DOHH2 (cell line): ENCODE measurements at regions not wholly inside any gene's neighbourhood (a gene's known extent, or its start where the extent isn't known, plus 50 kb on each side); places are given as distances from the start of the nearest gene placed in this dataset.

Experiments used
- H3F3A ChIP-seq: fragments of 200-600 bp; sonication (generic), shearing (Covaris generic); 2 replicates; pipeline ENCODE4 v1.6.0; 2016; ENCODE audit warnings: antibody characterized with exemption, mild to moderate bottlenecking; ENCODE audit not compliant: control insufficient read depth, insufficient read depth
- H3K27ac ChIP-seq: fragments of 200-600 bp; sonication (generic); 2 replicates; pipeline ENCODE4 v1.5.1; 2014; ENCODE audit warnings: low read depth, mild to moderate bottlenecking, low read length, moderate library complexity
- H3K27me3 ChIP-seq: fragments of 200-600 bp; sonication (generic); 2 replicates; pipeline ENCODE4 v1.6.1; 2014; ENCODE audit warnings: mild to moderate bottlenecking, low read length, mixed read lengths; ENCODE audit not compliant: control insufficient read depth
- H3K36me3 ChIP-seq: fragments of 200-600 bp; sonication (generic); 2 replicates; pipeline ENCODE4 v1.6.1; 2014; ENCODE audit warnings: mild to moderate bottlenecking, low read length, moderate library complexity, mixed read lengths; ENCODE audit not compliant: control insufficient read depth
- H3K4me1 ChIP-seq: fragments of 200-600 bp; sonication (generic); 2 replicates; pipeline ENCODE4 v1.6.1; 2014; ENCODE audit warnings: mild to moderate bottlenecking, low read length, mixed read lengths; ENCODE audit not compliant: control insufficient read depth
- H3K4me2 ChIP-seq: fragments of 200-600 bp; sonication (generic); 2 replicates; pipeline ENCODE4 v1.6.0; 2014; ENCODE audit warnings: mild to moderate bottlenecking, low read length, moderate library complexity
- H3K4me3 ChIP-seq: fragments of 200-600 bp; sonication (generic); 2 replicates; pipeline ENCODE4 v1.5.1; 2014; ENCODE audit warnings: mild to moderate bottlenecking, low read length, mixed read lengths
- H3K79me2 ChIP-seq: fragments of 200-600 bp; sonication (generic); 2 replicates; pipeline ENCODE4 v1.6.1; 2014; ENCODE audit warnings: mild to moderate bottlenecking, low read length, mixed read lengths; ENCODE audit not compliant: control insufficient read depth
- H3K9me2 ChIP-seq: fragments of 200-600 bp; sonication (generic); replicated peaks from 2 replicates; pipeline ENCODE4 v1.6.1; 2014; ENCODE audit warnings: mild to moderate bottlenecking, low read length, mixed read lengths; ENCODE audit not compliant: control insufficient read depth
- H3K9me3 ChIP-seq: fragments of 200-600 bp; sonication (generic); 2 replicates; pipeline ENCODE4 v1.6.1; 2014; ENCODE audit warnings: antibody characterized with exemption, low read length, mixed read lengths; ENCODE audit not compliant: control insufficient read depth, insufficient read depth
- H4K20me1 ChIP-seq: fragments of 200-600 bp; sonication (generic); 2 replicates; pipeline ENCODE4 v1.6.0; 2014; ENCODE audit warnings: low read depth, mild to moderate bottlenecking, antibody characterized with exemption, low read length, moderate library complexity; ENCODE audit not compliant: control insufficient read depth, insufficient read depth
- EZH2phosphoT487 ChIP-seq: fragments of 200-600 bp; sonication (generic); IDR thresholded peaks from 2 replicates; pipeline ENCODE4 v1.6.1; 2017; ENCODE audit warnings: borderline replicate concordance, mild to moderate bottlenecking, antibody characterized with exemption, low read length, moderate library complexity, mixed read lengths
- TF ChIP-seq, protein P1 (sequence below): fragments of 200-600 bp; sonication (generic); IDR thresholded peaks from one replicate; pipeline ENCODE4 v1.5.1; 2014; ENCODE audit warnings: antibody characterized with exemption, mild to moderate bottlenecking, low read depth, low read length; ENCODE audit not compliant: poor library complexity, severe bottlenecking

DNA sequence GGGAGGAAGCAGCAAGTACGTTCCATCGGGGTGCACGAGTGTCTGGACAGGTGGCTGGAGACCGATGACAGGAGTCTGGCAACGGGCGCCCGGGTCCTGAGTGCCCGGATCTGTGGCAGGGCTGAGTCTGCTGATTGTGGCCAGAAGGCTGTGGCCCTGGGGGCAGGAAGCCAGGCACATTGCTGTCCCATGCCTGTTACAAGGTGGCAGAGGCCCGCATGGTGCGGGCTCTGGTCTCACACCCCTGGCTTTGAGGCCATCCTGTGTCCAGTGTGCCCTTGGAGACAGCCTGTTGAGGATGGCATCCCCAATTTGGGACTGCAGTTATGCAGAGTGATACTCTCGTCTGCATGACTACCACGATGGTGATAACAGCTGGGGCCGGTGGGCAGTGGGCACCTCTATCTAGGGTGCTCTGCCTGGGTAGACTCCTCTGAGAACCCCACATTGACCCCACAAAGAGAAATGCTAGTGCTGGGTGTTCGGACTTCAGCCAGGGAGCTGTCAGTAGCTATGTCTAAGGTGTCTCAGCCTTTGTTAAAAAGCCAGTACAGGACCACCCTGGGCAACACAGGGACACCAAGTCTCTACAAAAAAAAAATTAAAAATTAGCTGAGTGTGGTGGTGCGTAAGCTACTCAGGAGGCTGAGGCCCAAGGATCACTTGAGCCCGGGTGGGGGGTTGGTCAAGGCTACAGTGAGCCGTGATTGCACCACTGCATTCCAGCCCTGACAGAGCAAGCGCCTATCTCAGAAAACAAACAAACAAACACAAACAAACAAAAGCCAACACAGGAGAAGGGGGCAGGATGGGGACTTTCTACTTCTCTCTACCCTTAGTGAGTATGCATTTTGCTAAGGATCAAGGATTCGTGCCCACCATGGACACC, 88.3 kb downstream of the RHOB start:
- Histone ChIP-seq H3K27ac (no peak overlapping the region), H3F3A (no peaks in the 10 kb centered on the region), H3K27me3 (no peaks in the 10 kb centered on the region; the same call in 1 of the 2 replicates), H3K79me2 (no peaks in the 10 kb centered on the region), H3K4me1 (no peaks in the 10 kb centered on the region), H4K20me1 (no peaks in the 10 kb centered on the region), H3K4me2 (no peak overlapping the region), H3K9me2 (no peaks in the 10 kb centered on the region), H3K36me3 (no peaks in the 10 kb centered on the region), H3K9me3 (no peaks in the 10 kb centered on the region), H3K4me3 (no peak overlapping the region)
- no peak for TF ChIP-seq EZH2phosphoT487
- TF ChIP-seq, protein P1, sequence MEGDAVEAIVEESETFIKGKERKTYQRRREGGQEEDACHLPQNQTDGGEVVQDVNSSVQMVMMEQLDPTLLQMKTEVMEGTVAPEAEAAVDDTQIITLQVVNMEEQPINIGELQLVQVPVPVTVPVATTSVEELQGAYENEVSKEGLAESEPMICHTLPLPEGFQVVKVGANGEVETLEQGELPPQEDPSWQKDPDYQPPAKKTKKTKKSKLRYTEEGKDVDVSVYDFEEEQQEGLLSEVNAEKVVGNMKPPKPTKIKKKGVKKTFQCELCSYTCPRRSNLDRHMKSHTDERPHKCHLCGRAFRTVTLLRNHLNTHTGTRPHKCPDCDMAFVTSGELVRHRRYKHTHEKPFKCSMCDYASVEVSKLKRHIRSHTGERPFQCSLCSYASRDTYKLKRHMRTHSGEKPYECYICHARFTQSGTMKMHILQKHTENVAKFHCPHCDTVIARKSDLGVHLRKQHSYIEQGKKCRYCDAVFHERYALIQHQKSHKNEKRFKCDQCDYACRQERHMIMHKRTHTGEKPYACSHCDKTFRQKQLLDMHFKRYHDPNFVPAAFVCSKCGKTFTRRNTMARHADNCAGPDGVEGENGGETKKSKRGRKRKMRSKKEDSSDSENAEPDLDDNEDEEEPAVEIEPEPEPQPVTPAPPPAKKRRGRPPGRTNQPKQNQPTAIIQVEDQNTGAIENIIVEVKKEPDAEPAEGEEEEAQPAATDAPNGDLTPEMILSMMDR = no peak

DNA sequence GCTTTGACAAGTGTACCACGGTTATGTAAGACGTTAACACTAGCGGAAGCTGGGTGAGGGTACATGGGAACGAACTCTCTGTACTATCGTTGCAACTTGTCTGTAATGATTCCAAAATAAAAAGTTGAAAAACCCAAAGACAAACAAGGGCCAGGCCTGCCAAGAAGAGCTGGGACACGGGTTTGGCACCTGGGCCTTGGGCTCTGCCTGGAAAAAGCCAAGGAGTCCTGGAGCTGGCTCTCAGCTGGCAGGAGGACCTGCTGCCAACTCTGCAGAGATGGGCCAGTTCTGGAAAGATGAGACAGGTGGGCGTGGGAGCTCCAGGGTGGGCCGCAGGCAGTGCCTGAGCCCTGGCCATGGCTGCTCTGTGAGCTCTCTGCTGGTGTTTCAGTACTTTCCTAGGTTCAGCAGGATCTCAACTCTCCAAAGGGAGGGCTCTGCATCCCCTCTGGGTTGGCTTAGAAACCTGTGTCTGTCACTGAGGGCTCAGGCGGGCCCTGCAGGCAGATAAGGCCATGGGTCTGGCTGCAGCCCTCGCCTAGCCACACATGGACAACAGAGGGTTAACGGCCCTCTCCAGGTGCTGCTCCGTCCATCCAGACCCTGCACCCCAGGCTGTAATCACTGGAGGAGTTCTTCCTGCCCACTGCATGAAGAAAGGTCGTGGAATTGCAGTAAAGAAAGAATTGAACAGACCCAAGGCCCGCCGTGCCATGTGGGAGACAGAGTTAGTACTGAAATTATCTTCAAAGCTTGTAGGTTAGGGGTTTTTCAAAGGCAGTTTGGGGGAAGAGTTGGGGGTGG, 89.9 kb downstream of the RHOB start:
- no peaks in the 10 kb centered on the region for H4K20me1 ChIP-seq
- H3K4me2 ChIP-seq = no peak overlapping the region
- H3K27ac ChIP-seq = no peak overlapping the region
- H3K4me3 ChIP-seq = no peak overlapping the region
- no peaks in the 10 kb centered on the region; the same call in 1 of the 2 replicates for H3K27me3 ChIP-seq
- no peaks in the 10 kb centered on the region for H3K36me3 ChIP-seq
- no peaks in the 10 kb centered on the region for H3K79me2 ChIP-seq
- no peaks in the 10 kb centered on the region for H3F3A ChIP-seq
- no peaks in the 10 kb centered on the region for H3K9me2 ChIP-seq
- no peak for TF ChIP-seq EZH2phosphoT487
- TF ChIP-seq, protein P1 = no peak
- no peaks in the 10 kb centered on the region for H3K9me3 ChIP-seq
- H3K4me1 ChIP-seq = no peaks in the 10 kb centered on the region

GRCh38 chr2:20537423-20538307, 90.8 kb downstream of the RHOB start:
- Histone ChIP-seq H3K4me1 (no peaks in the 10 kb centered on the region), H3F3A (no peaks in the 10 kb centered on the region), H3K79me2 (no peaks in the 10 kb centered on the region), H3K9me2 (no peaks in the 10 kb centered on the region), H3K4me3 (no peak overlapping the region), H3K27me3 (no peaks in the 10 kb centered on the region; the same call in 1 of the 2 replicates), H4K20me1 (no peaks in the 10 kb centered on the region), H3K4me2 (no peak overlapping the region), H3K36me3 (no peaks in the 10 kb centered on the region), H3K27ac (no peak overlapping the region), H3K9me3 (no peaks in the 10 kb centered on the region)
- TF ChIP-seq EZH2phosphoT487 = no peak
- TF ChIP-seq, protein P1 = no peak
